H1 (cell line): ENCODE measurements at regions not wholly inside any gene's neighbourhood (a gene's known extent, or its start where the extent isn't known, plus 50 kb on each side); places are given as distances from the start of the nearest gene placed in this dataset.

Experiments
- CTCF ChIP-seq, 3 experiments: IDR thresholded peaks; 1 replicate in 2 of 3; 2 replicates in 1 of 3; pipeline versions ENCODE4 v1.5.1 to v1.6.1; 2011; ENCODE audit warnings: low read length in 3 of 3, mild to moderate bottlenecking in 3 of 3, inconsistent platforms in 2 of 3, low read depth in 1 of 3, moderate library complexity in 1 of 3; ENCODE audit not compliant: insufficient read depth in 1 of 3; ENCODE audit errors: control extremely low read depth in 1 of 3
- EZH2 ChIP-seq: fragments of 200-600 bp; sonication (generic); IDR thresholded peaks from 2 replicates; pipeline ENCODE4 v1.7.1; 2012; ENCODE audit warnings: low read depth, mild to moderate bottlenecking, moderate library complexity, low read length, inconsistent platforms; ENCODE audit not compliant: severe bottlenecking
- PHF8 ChIP-seq: fragments of 200-600 bp; sonication (generic); conservative IDR thresholded peaks from 2 replicates; pipeline ENCODE4 v1.7.1; 2012; ENCODE audit warnings: low read depth, mild to moderate bottlenecking, inconsistent platforms, low read length, moderate library complexity
- POLR2A ChIP-seq, 2 experiments: IDR thresholded peaks; 1 replicate in 1 of 2; 2 replicates in 1 of 2; pipeline ENCODE4 v1.6.1; 2011; ENCODE audit warnings: low read depth in 2 of 2, low read length in 2 of 2, mild to moderate bottlenecking in 2 of 2; ENCODE audit errors: control extremely low read depth in 1 of 2
- POLR2AphosphoS5 ChIP-seq: IDR thresholded peaks from 2 replicates; pipeline ENCODE4 v1.6.1; 2011; ENCODE audit warnings: low read depth, low read length
- POU5F1 ChIP-seq: IDR thresholded peaks from 2 replicates; pipeline ENCODE4 v1.6.1; 2011; ENCODE audit warnings: low read depth, mild to moderate bottlenecking, low read length, moderate library complexity
- RBBP5 ChIP-seq: IDR thresholded peaks from 2 replicates; pipeline ENCODE4 v1.7.1; 2012; ENCODE audit warnings: low read depth, mild to moderate bottlenecking, inconsistent platforms, low read length, moderate library complexity, borderline replicate concordance
- RFX5 ChIP-seq: IDR thresholded peaks from 2 replicates; pipeline ENCODE4 v1.6.1; 2011; ENCODE audit warnings: low read depth, low read length, improper control_type of control experiment, borderline replicate concordance
- RNF2 ChIP-seq: fragments of 200-900, 300-1000 bp; sonication (generic); IDR thresholded peaks from 2 replicates; pipeline ENCODE4 v1.7.1; 2016; ENCODE audit warnings: borderline replicate concordance, low read depth, mild to moderate bottlenecking, antibody characterized with exemption, low read length; ENCODE audit not compliant: poor library complexity, severe bottlenecking; ENCODE audit errors: missing control alignments
- SIX5 ChIP-seq: IDR thresholded peaks from 2 replicates; pipeline ENCODE4 v1.6.1; 2011; ENCODE audit warnings: mild to moderate bottlenecking, low read depth, low read length
- TF ChIP-seq, protein P1 (sequence below): IDR thresholded peaks from 2 replicates; pipeline ENCODE4 v1.6.1; 2012; ENCODE audit warnings: inconsistent platforms
- TF ChIP-seq, protein P2 (sequence below): IDR thresholded peaks from 2 replicates; pipeline ENCODE4 v1.6.1; 2011; ENCODE audit warnings: low read length, improper control_type of control experiment

- TF ChIP-seq POLR2AphosphoS5, result no peak
- no peak for TF ChIP-seq SIX5
- no peak for TF ChIP-seq CTCF (IDR thresholded peaks at IDR 0.05; ENCODE audit: control extremely low read depth in 1 of 3, insufficient read depth in 1 of 3, low read depth in 1 of 3, low read length in 3 of 3)
- no peak for TF ChIP-seq RNF2
- no peak for TF ChIP-seq RBBP5
- no peak for TF ChIP-seq EZH2
- no peak for TF ChIP-seq POLR2A (IDR thresholded peaks at IDR 0.05; ENCODE audit: control extremely low read depth in 1 of 2, low read depth in 2 of 2, low read length in 2 of 2)
- TF ChIP-seq PHF8, result no peak
- TF ChIP-seq, protein P1, sequence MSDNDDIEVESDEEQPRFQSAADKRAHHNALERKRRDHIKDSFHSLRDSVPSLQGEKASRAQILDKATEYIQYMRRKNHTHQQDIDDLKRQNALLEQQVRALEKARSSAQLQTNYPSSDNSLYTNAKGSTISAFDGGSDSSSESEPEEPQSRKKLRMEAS, result no peak
- TF ChIP-seq RFX5, result no peak
- TF ChIP-seq POU5F1, result no peak
- TF ChIP-seq, protein P2, sequence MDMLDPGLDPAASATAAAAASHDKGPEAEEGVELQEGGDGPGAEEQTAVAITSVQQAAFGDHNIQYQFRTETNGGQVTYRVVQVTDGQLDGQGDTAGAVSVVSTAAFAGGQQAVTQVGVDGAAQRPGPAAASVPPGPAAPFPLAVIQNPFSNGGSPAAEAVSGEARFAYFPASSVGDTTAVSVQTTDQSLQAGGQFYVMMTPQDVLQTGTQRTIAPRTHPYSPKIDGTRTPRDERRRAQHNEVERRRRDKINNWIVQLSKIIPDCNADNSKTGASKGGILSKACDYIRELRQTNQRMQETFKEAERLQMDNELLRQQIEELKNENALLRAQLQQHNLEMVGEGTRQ, result no peak
Measured at GRCh38 chr1:208595745-208596144, 351.6 kb upstream of the PLXNA2 start.
